ENCODE measurements at regions not wholly inside any gene's neighbourhood (a gene's known extent, or its start where the extent isn't known, plus 50 kb on each side); places are given as distances from the start of the nearest gene placed in this dataset.
"Not testable (repeated sequence)": the region's sequence is repeated elsewhere in the genome, so short reads cannot be mapped to it uniquely, and the experiment has no call there.

GRCh38 chr2:89756616-89757015 is 1065.1 kb downstream of the RPIA start:
- not testable (repeated sequence) for DNase-seq

- not testable (repeated sequence) for DNase-seq
Measured at GRCh38 chr2:89758332-89759026, 1067.0 kb downstream of the RPIA start.

- DNase-seq, result not testable (repeated sequence)
Measured at GRCh38 chr2:89760762-89761161, 1069.3 kb downstream of the RPIA start.

GRCh38 chr2:89761171-89761570 is 1069.7 kb downstream of the RPIA start:
- not testable (repeated sequence) for DNase-seq

GRCh38 chr2:89761863-89762262 is 1070.4 kb downstream of the RPIA start:
- not testable (repeated sequence) for DNase-seq

- not testable (repeated sequence) for DNase-seq
Measured at GRCh38 chr2:89762461-89763253, 1071.2 kb downstream of the RPIA start.

GRCh38 chr2:89763254-89763580 is 1071.7 kb downstream of the RPIA start:
- DNase-seq, result no peak

- DNase-seq, result no peak
Measured at GRCh38 chr2:89763581-89764485, 1072.4 kb downstream of the RPIA start.

GRCh38 chr2:89764571-89765360 is 1073.3 kb downstream of the RPIA start:
- DNase-seq, result not testable (repeated sequence)

GRCh38 chr2:89765361-89765718 is 1073.9 kb downstream of the RPIA start:
- DNase-seq, result not testable (repeated sequence)

- DNase-seq, result not testable (repeated sequence)
Measured at GRCh38 chr2:89766141-89766990, 1074.9 kb downstream of the RPIA start.

- not testable (repeated sequence) for DNase-seq
Measured at GRCh38 chr2:89767058-89767457, 1075.6 kb downstream of the RPIA start.

- no peak for DNase-seq
Measured at GRCh38 chr2:89767572-89768435, 1076.3 kb downstream of the RPIA start.

- no peak for DNase-seq
Measured at GRCh38 chr2:89775885-89776284, 1084.4 kb downstream of the RPIA start.

- DNase-seq, result no peak
Measured at GRCh38 chr2:89780318-89780717, 1088.8 kb downstream of the RPIA start.

GRCh38 chr2:89781962-89782361 is 1090.5 kb downstream of the RPIA start:
- no peak for DNase-seq

- DNase-seq, result no peak
Measured at GRCh38 chr2:89784960-89785359, 1093.5 kb downstream of the RPIA start.

- not testable (repeated sequence) for DNase-seq
Measured at GRCh38 chr2:89785528-89785927, 1094.1 kb downstream of the RPIA start.

GRCh38 chr2:89786642-89787041 is 1095.2 kb downstream of the RPIA start:
- not testable (repeated sequence) for DNase-seq

- not testable (repeated sequence) for DNase-seq
Measured at GRCh38 chr2:89795530-89795929, 1104.1 kb downstream of the RPIA start.

Data from fibroblast of skin of scalp (primary cell).